Thyroid gland (tissue), 4 donors: ENCODE measurements at regions not wholly inside any gene's neighbourhood (a gene's known extent, or its start where the extent isn't known, plus 50 kb on each side); places are given as distances from the start of the nearest gene placed in this dataset.

Experiments
- CTCF ChIP-seq, 6 experiments: fragments of 200-600 bp in 3 of 6; fragments of 450-650 bp in 3 of 6; sonication (generic) in 3 of 6; IDR thresholded peaks; one replicate each; pipeline ENCODE4 v1.5.1; 2016 to 2019; ENCODE audit warnings: antibody characterized with exemption in 6 of 6, mild to moderate bottlenecking in 2 of 6, inconsistent platforms in 1 of 6, moderate library complexity in 1 of 6
- POLR2A ChIP-seq, 2 donors: fragments of 450-650 bp; IDR thresholded peaks; one replicate each; pipeline ENCODE4 v1.6.1; 2017; ENCODE audit warnings: antibody characterized with exemption in 2 of 2, mild to moderate bottlenecking in 2 of 2, moderate library complexity in 1 of 2

DNA sequence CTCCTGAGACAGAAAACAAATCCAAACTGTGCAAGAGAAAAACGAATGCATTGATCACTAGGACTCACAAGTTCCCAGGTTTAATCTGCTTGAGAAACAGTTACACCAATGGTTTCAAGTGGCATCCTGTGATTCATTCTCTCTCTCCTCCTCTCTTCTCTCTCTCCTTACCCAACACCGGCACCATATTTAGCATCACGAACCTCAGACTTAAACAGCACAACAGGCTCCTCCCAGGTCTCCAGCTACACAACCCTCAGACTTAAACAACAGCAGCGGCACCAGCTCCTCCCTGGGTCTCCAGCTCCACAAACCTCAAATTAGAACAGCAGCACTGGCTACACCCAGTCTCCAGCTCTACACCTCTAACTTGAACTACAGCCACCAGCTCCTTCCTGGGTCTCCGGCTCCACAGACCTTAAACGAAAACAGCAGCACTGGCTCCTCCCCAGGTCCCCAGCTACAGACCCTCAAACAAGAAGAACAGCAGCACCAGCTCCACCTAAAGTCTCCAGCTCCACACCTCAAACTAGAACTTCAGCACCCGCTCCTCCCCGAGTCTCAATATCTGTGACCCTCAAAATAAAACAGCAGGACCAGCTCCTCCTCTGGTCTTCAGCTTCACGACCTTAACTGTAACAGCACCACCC, 355.9 kb downstream of the PREX1 start:
- no peak for TF ChIP-seq CTCF (IDR thresholded peaks at IDR 0.05)
- no peak for TF ChIP-seq POLR2A (IDR thresholded peaks at IDR 0.05)
